ENCODE measurements at regions not wholly inside any gene's neighbourhood (a gene's known extent, or its start where the extent isn't known, plus 50 kb on each side); places are given as distances from the start of the nearest gene placed in this dataset.

GRCh38 chr3:3403700-3404099, 224.2 kb upstream of the CRBN start:
- H3K4me3 ChIP-seq (ENCODE audit: low read depth, low read length) = no peak overlapping the region
- in situ Hi-C loops (cut with HindIII; ENCODE audit: low sequenced_read_pairs) = no loop called here
- TF ChIP-seq CTCF (IDR thresholded peaks at IDR 0.05; ENCODE audit: low read depth, low read length) = no peak
- no peak for DNase-seq (ENCODE audit: low read depth, low spot score)

GRCh38 chr3:3392946-3393345, 213.5 kb upstream of the CRBN start:
- no peak overlapping the region for H3K4me3 ChIP-seq (ENCODE audit: low read depth, low read length)
- no peak for TF ChIP-seq CTCF (IDR thresholded peaks at IDR 0.05; ENCODE audit: low read depth, low read length)
- no peak for DNase-seq (ENCODE audit: low read depth, low spot score)
- in situ Hi-C loops (cut with HindIII; ENCODE audit: low sequenced_read_pairs) = no loop called here

- no peak for DNase-seq (ENCODE audit: low read depth, low spot score)
- in situ Hi-C loops (cut with HindIII; ENCODE audit: low sequenced_read_pairs) = no loop called here
- TF ChIP-seq CTCF (IDR thresholded peaks at IDR 0.05; ENCODE audit: low read depth, low read length) = no peak
- H3K4me3 ChIP-seq (ENCODE audit: low read depth, low read length) = no peak overlapping the region
These were observed 204.0 kb upstream of the CRBN start for GRCh38 chr3:3383461-3383860.

GRCh38 chr3:3372210-3372777, 192.8 kb upstream of the CRBN start:
- in situ Hi-C loops (cut with HindIII; ENCODE audit: low sequenced_read_pairs) = no loop called here
- no peak overlapping the region for H3K4me3 ChIP-seq (ENCODE audit: low read depth, low read length)
- no peak for TF ChIP-seq CTCF (IDR thresholded peaks at IDR 0.05; ENCODE audit: low read depth, low read length)

GRCh38 chr3:3368306-3368705, 188.8 kb upstream of the CRBN start:
- no peak for TF ChIP-seq CTCF (IDR thresholded peaks at IDR 0.05; ENCODE audit: low read depth, low read length)
- in situ Hi-C loops (cut with HindIII; ENCODE audit: low sequenced_read_pairs) = no loop called here
- H3K4me3 ChIP-seq (ENCODE audit: low read depth, low read length) = no peak overlapping the region
- no peak for DNase-seq (ENCODE audit: low read depth, low spot score)

More at GRCh38 chr3:3372210-3372777, 192.8 kb upstream of the CRBN start:
- DNase-seq (ENCODE audit: low read depth, low spot score) = no peak

GRCh38 chr3:3366386-3366785, 186.9 kb upstream of the CRBN start:
- no peak for TF ChIP-seq CTCF (IDR thresholded peaks at IDR 0.05; ENCODE audit: low read depth, low read length)
- DNase-seq (ENCODE audit: low read depth, low spot score) = no peak
- no peak overlapping the region for H3K4me3 ChIP-seq (ENCODE audit: low read depth, low read length)
- in situ Hi-C loops (cut with HindIII; ENCODE audit: low sequenced_read_pairs) = no loop called here

GRCh38 chr3:3365716-3366115, 186.2 kb upstream of the CRBN start:
- TF ChIP-seq CTCF (IDR thresholded peaks at IDR 0.05; ENCODE audit: low read depth, low read length) = no peak
- in situ Hi-C loops (cut with HindIII; ENCODE audit: low sequenced_read_pairs) = no loop called here

More at GRCh38 chr3:3365716-3366115, 186.2 kb upstream of the CRBN start:
- DNase-seq (ENCODE audit: low read depth, low spot score) = no peak
- H3K4me3 ChIP-seq (ENCODE audit: low read depth, low read length) = no peak overlapping the region
